B cell (primary cell): ENCODE measurements at regions not wholly inside any gene's neighbourhood (a gene's known extent, or its start where the extent isn't known, plus 50 kb on each side); places are given as distances from the start of the nearest gene placed in this dataset.

Source experiments
- ATAC-seq: fragments of 200-7000 bp; cut with Tn5 transposase; one replicate; pipeline ENCODE4 v1.10.0; 2021; ENCODE audit warnings: low read depth, mild to moderate bottlenecking, moderate number of reproducible peaks, moderate library complexity
- CTCF ChIA-PET: fragments of 350-600 bp; sonication (Branson Sonifier 250); formaldehyde crosslinking; loops from one replicate; lab custom pipeline; 2021; ENCODE audit warnings: antibody characterized with exemption, inconsistent platforms; lab: Charles Lee
- POLR2A ChIA-PET: fragments of 350-600 bp; sonication (Branson Sonifier 250); formaldehyde crosslinking; loops from one replicate; lab custom pipeline; 2021; ENCODE audit warnings: antibody characterized with exemption; lab: Charles Lee
- DNase-seq: peaks from one replicate; pipeline ENCODE4 v3.0.0; 2013
- H2AFZ ChIP-seq: 2 replicates; pipeline ENCODE4 v1.6.1; 2012; ENCODE audit warnings: mild to moderate bottlenecking, low read depth, low read length; ENCODE audit not compliant: insufficient read depth, poor library complexity, severe bottlenecking
- H3K27ac ChIP-seq, 2 donors: 1 replicate in 1 of 2; 2 replicates in 1 of 2; pipeline ENCODE4 v1.5.1; 2012 to 2013; ENCODE audit warnings: low read length in 2 of 2, mild to moderate bottlenecking in 2 of 2, moderate library complexity in 1 of 2
- H3K27me3 ChIP-seq, 4 experiments: fragments of 200-600 bp in 1 of 4; sonication (generic) in 1 of 4; replicated peaks in 1 of 4; 1 replicate in 2 of 4; 2 replicates in 2 of 4; pipeline versions ENCODE4 v1.6.1 to v1.7.0; 2013 to 2016; ENCODE audit warnings: low read length in 3 of 4, mild to moderate bottlenecking in 2 of 4, mixed read lengths in 1 of 4, moderate library complexity in 1 of 4; ENCODE audit not compliant: insufficient read depth in 4 of 4, control insufficient read depth in 3 of 4; ENCODE audit errors: control extremely low read depth in 1 of 4
- H3K36me3 ChIP-seq, 2 experiments: replicated peaks in 1 of 2; 1 replicate in 1 of 2; 2 replicates in 1 of 2; pipeline versions ENCODE4 v1.6.1 to v1.7.1; 2013; ENCODE audit warnings: low read length in 1 of 2; ENCODE audit not compliant: insufficient read depth in 2 of 2, control insufficient read depth in 1 of 2; ENCODE audit errors: control extremely low read depth in 1 of 2, extremely low read depth in 1 of 2
- H3K4me1 ChIP-seq, 2 donors: fragments of 200-600 bp in 1 of 2; sonication (generic) in 1 of 2; 1 replicate in 1 of 2; 2 replicates in 1 of 2; pipeline versions ENCODE4 v1.5.1 to v1.6.1; 2013 to 2017; ENCODE audit warnings: low read length in 2 of 2; ENCODE audit not compliant: control insufficient read depth in 2 of 2, insufficient read depth in 2 of 2
- H3K4me2 ChIP-seq: replicated peaks from 2 replicates; pipeline ENCODE3; 2012; ENCODE audit warnings: mild to moderate bottlenecking, low read depth, low read length; ENCODE audit not compliant: poor library complexity, severe bottlenecking
- H3K4me3 ChIP-seq, 5 experiments: fragments of 200-600 bp in 1 of 5; sonication (generic) in 1 of 5; 1 replicate in 3 of 5; 2 replicates in 2 of 5; pipeline versions ENCODE4 v1.5.1 to v1.7.0; 2011 to 2016; ENCODE audit warnings: low read length in 4 of 5, mild to moderate bottlenecking in 4 of 5, low read depth in 2 of 5, control low read depth in 1 of 5, moderate library complexity in 1 of 5; ENCODE audit not compliant: insufficient read depth in 1 of 5; ENCODE audit errors: control extremely low read depth in 1 of 5, extremely low read depth in 1 of 5
- H3K79me2 ChIP-seq: fragments of 200-600 bp; sonication (generic); one replicate; pipeline ENCODE4 v1.6.0; 2016; ENCODE audit warnings: low read length; ENCODE audit not compliant: control insufficient read depth, insufficient read depth
- H3K9ac ChIP-seq: fragments of 200-600 bp; sonication (generic); 2 replicates; pipeline ENCODE4 v1.6.1; 2017; ENCODE audit warnings: mild to moderate bottlenecking, low read length, moderate library complexity
- H3K9me3 ChIP-seq, 3 donors: one replicate each; pipeline versions ENCODE4 v1.6.1 to v1.7.1; 2013; ENCODE audit warnings: low read length in 2 of 3; ENCODE audit not compliant: control insufficient read depth in 2 of 3, insufficient read depth in 1 of 3; ENCODE audit errors: control extremely low read depth in 1 of 3
- H4K20me1 ChIP-seq: 2 replicates; pipeline ENCODE4 v1.6.0; 2012; ENCODE audit warnings: mild to moderate bottlenecking, low read length; ENCODE audit not compliant: insufficient read depth, control insufficient read depth, poor library complexity, severe bottlenecking
- H3K27ac Mint-ChIP-seq: one replicate; pipeline ENCODE4 v1.8.0; 2021; ENCODE audit warnings: mixed read lengths
- H3K27me3 Mint-ChIP-seq: one replicate; pipeline ENCODE4 v1.8.0; 2021; ENCODE audit warnings: mixed read lengths
- H3K4me1 Mint-ChIP-seq: one replicate; pipeline ENCODE4 v1.8.0; 2021; ENCODE audit warnings: mixed read lengths
- H3K4me3 Mint-ChIP-seq: one replicate; pipeline ENCODE4 v1.8.0; 2021; ENCODE audit warnings: mixed read lengths
- H3K9me3 Mint-ChIP-seq: one replicate; pipeline ENCODE4 v1.8.0; 2022; ENCODE audit warnings: mixed read lengths; ENCODE audit not compliant: insufficient read depth
- EZH2 ChIP-seq: IDR thresholded peaks from 2 replicates; pipeline ENCODE4 v1.6.1; 2012; ENCODE audit warnings: borderline replicate concordance, low read depth, mild to moderate bottlenecking, moderate library complexity, low read length; ENCODE audit not compliant: insufficient read depth, poor library complexity, severe bottlenecking
- WGBS: methylation state at CpG from one replicate; pipeline ENCODE4 v1.1.5; 2013; ENCODE audit warnings: missing lambda C conversion rate; ENCODE audit not compliant: insufficient coverage; 5-methylcytosine and 5-hydroxymethylcytosine counted together
- intact Hi-C: fragments of 100-400 bp; cut with micrococcal nuclease; formaldehyde crosslinking; loops from one replicate; pipeline ENCODE4 v1.10.0; 2022
- TF ChIP-seq, protein P1 (sequence below): fragments of 200-600 bp; IDR thresholded peaks from one replicate; pipeline ENCODE4 v1.8.0; 2022; ENCODE audit warnings: antibody characterized with exemption, mild to moderate bottlenecking

GRCh38 chr1:90616395-90616794 lies 100.7 kb downstream of the BARHL2 start:
- no peaks in the 10 kb centered on the region for H4K20me1 ChIP-seq
- no peaks in the 10 kb centered on the region for H3K36me3 ChIP-seq
- WGBS = 72% methylated on average over 2 of the region's 4 CpGs
- H3K4me2 ChIP-seq = no peak overlapping the region
- Mint-ChIP-seq H3K27me3 (no peaks in the 10 kb centered on the region), H3K4me1 (no peaks in the 10 kb centered on the region), H3K4me3 (no peak overlapping the region), H3K9me3 (no peaks in the 10 kb centered on the region), H3K27ac (no peak overlapping the region)
- H3K9ac ChIP-seq = no peak overlapping the region
- no peaks in the 10 kb centered on the region for H3K79me2 ChIP-seq
- H3K4me1 ChIP-seq = no peaks in the 10 kb centered on the region
- ChIA-PET CTCF (no interaction called here), POLR2A (no interaction called here)
- H3K9me3 ChIP-seq = no peaks in the 10 kb centered on the region
- ATAC-seq (no peak), DNase-seq (no peak)
- intact Hi-C loops = no loop called here
- H3K27ac ChIP-seq = no peak overlapping the region
- no peaks in the 10 kb centered on the region for H3K27me3 ChIP-seq
- TF ChIP-seq, protein P1, sequence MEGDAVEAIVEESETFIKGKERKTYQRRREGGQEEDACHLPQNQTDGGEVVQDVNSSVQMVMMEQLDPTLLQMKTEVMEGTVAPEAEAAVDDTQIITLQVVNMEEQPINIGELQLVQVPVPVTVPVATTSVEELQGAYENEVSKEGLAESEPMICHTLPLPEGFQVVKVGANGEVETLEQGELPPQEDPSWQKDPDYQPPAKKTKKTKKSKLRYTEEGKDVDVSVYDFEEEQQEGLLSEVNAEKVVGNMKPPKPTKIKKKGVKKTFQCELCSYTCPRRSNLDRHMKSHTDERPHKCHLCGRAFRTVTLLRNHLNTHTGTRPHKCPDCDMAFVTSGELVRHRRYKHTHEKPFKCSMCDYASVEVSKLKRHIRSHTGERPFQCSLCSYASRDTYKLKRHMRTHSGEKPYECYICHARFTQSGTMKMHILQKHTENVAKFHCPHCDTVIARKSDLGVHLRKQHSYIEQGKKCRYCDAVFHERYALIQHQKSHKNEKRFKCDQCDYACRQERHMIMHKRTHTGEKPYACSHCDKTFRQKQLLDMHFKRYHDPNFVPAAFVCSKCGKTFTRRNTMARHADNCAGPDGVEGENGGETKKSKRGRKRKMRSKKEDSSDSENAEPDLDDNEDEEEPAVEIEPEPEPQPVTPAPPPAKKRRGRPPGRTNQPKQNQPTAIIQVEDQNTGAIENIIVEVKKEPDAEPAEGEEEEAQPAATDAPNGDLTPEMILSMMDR = no peak
- TF ChIP-seq EZH2 = no peak
- no peak overlapping the region for H2AFZ ChIP-seq
- no peak overlapping the region for H3K4me3 ChIP-seq

DNA sequence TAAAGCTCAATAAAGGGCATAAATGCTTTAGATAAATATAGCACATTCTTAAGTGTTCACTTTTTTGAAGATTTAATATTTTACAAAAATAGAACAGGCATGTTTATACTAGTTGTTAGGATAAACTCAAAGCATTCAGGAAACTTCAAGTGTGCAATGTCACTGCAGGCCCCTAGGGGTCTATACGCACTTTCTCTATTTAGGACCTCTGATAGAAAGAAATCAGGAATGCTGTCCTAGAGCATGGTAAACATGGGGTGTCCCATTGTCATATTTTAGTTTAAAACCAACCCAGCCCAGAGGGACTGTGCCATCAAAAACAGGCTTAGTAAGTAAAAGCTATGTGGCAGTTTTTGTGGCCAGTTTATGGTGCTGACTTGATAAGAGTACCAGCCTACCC lies 102.2 kb downstream of the BARHL2 start:
- WGBS = no CpG with 5 or more reads among the region's 1 CpG
- H2AFZ ChIP-seq = no peak overlapping the region
- ChIA-PET CTCF (interaction anchor here (1.1 kb wide), 1 partner anchor 550 kb away, joined by 3 read pairs; no protein-coding TSS in a partner anchor), POLR2A (no interaction called here)
- H3K4me1 Mint-ChIP-seq = no peaks in the 10 kb centered on the region
- H3K79me2 ChIP-seq = no peaks in the 10 kb centered on the region
- H3K4me2 ChIP-seq = no peak overlapping the region
- H3K9me3 ChIP-seq = no peaks in the 10 kb centered on the region
- no peaks in the 10 kb centered on the region for H3K36me3 ChIP-seq
- TF ChIP-seq, protein P1 = no peak
- TF ChIP-seq EZH2 = no peak
- H3K27ac ChIP-seq = no peak overlapping the region
- H3K9me3 Mint-ChIP-seq = no peaks in the 10 kb centered on the region
- intact Hi-C loops = no loop called here
- no peaks in the 10 kb centered on the region for H4K20me1 ChIP-seq
- H3K4me3 Mint-ChIP-seq = no peak overlapping the region
- no peaks in the 10 kb centered on the region for H3K27me3 Mint-ChIP-seq
- DNase-seq (no peak), ATAC-seq (no peak)
- H3K27ac Mint-ChIP-seq = no peak overlapping the region
- no peaks in the 10 kb centered on the region for H3K4me1 ChIP-seq
- no peak overlapping the region for H3K4me3 ChIP-seq
- no peaks in the 10 kb centered on the region for H3K27me3 ChIP-seq
- no peak overlapping the region for H3K9ac ChIP-seq
